ENCODE measurements at regions not wholly inside any gene's neighbourhood (a gene's known extent, or its start where the extent isn't known, plus 50 kb on each side); places are given as distances from the start of the nearest gene placed in this dataset.

- TF ChIP-seq CTCF (IDR thresholded peaks at IDR 0.05) (no peak), POLR2A (IDR thresholded peaks at IDR 0.05) (no peak)
These were observed 647.8 kb upstream of the RAB6C start for GRCh38 chr2:129331638-129332037.

Data from right lobe of liver (tissue), 4 donors.